HG03135 (cell line): ENCODE measurements at regions not wholly inside any gene's neighbourhood (a gene's known extent, or its start where the extent isn't known, plus 50 kb on each side); places are given as distances from the start of the nearest gene placed in this dataset.
"Not testable (repeated sequence)": the region's sequence is repeated elsewhere in the genome, so short reads cannot be mapped to it uniquely, and the experiment has no call there.

Source experiments
- ATAC-seq: cut with Tn5 transposase; IDR thresholded peaks from one replicate; pipeline ENCODE4 v1.9.1; 2021; ENCODE audit warnings: mild to moderate bottlenecking, moderate library complexity; ENCODE audit not compliant: unreplicated experiment

DNA sequence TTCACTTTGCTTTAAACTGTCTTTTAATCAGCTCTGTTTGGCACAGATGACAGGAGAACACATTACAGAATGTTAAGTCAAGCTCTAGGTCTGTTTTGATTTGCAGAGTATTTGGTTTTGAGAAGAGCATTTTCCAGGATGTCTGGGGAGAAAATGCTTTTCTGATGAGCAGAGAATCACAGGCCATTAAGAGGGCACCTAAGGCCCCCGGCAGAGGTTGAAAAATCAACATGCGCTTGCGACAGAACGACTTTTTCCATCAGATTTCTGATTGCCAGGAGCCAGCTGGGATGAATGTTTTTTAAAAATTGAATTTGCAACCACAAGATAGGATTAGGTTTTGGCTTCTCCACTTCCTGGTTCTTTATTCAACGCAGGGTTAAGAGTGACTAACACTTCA is 304.5 kb downstream of the JRKL start:
- ATAC-seq = no peak

DNA sequence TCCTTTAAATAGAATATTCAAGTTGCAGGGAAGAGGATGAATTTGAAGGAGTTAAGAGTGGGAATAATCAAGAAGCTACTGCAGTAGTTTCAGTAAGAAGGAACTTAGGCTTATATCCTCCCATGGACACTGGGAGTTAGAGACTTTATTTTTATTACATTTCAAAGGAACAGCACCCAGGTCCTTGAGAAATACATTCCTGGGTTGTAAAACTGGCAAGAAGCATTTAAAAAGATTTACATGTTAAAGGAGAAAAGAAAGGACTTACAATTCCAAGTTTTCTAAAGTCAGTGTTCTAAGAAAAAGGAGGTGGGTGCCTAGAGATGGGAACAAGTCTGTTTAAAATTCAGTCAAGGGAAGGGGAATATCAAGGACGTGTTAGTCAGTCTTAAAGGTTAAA is 306.9 kb downstream of the JRKL start:
- no peak for ATAC-seq

DNA sequence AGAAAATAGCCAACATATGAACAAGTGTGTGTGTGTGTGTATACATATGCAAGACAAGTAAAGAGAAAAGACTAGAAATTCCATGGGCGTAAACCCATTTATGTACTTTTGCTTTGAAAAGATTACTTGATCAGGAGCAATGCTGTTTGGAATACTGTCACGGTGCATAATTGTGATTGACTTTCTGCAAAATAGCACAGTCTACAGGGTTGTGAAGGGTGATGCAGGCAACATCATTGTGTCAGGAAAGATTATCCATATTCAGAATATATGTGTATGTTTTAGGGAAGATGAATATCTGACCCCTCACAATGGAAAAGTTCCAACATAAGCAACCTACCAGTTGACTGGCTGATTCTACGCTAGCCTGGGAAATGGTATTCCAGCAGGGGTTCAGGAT is 307.7 kb downstream of the JRKL start:
- no peak for ATAC-seq

DNA sequence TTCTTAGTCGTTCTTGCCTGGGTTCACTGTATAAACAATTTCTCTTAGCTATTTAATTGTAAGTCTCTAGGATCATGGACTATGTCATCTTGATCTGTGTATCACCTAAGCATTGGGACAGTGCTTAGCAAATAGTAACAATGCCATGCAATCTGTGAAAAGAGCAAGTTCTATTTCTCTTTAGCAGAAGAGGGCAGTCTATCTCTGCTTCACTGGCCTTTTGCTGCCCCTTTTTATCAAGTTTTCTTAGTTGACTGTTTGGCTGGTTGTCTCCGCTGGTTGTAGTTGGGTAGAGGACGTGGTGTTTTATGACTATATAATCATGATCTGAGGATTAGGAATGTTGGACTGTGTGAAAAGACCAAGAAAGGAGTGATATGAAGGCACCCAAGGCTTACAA is 315.0 kb downstream of the JRKL start:
- no peak for ATAC-seq

DNA sequence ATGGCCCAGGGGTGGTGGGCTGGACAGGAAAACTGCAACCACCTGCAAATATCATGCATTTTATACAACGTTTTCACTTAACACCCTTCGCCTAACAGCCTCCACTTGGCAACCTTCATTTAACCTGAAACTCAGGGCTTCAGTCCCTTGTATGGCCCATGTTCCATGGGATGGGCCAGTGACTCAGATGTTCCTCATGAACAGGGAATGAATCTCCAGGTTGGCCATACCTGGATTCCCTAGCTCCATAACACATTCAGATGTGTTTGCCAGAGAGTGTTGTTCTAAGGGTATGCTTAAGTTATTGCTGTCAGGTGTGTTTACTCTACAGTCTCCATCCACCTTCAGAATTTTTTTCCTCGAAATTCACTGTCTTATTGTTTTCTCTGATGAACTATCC is 316.9 kb downstream of the JRKL start:
- no peak for ATAC-seq

DNA sequence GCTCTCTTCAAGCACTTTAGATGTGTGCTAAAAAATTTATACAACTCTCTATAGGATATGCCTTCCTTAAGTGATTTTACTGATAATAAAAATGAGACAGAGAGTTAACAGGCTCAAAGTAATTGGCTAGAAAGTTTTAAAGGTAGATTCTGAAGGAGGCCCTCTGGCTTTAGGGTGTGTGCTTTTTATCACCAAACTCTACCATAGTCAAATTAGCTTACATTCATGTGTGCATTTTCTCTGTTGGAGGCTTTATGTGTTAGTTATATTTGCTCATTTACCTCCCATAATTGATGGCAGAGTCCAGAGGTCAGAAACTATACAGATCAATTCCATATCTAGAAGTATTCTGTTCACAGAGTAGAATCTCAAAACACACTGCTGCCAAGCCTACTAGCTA is 317.5 kb downstream of the JRKL start:
- ATAC-seq = no peak

DNA sequence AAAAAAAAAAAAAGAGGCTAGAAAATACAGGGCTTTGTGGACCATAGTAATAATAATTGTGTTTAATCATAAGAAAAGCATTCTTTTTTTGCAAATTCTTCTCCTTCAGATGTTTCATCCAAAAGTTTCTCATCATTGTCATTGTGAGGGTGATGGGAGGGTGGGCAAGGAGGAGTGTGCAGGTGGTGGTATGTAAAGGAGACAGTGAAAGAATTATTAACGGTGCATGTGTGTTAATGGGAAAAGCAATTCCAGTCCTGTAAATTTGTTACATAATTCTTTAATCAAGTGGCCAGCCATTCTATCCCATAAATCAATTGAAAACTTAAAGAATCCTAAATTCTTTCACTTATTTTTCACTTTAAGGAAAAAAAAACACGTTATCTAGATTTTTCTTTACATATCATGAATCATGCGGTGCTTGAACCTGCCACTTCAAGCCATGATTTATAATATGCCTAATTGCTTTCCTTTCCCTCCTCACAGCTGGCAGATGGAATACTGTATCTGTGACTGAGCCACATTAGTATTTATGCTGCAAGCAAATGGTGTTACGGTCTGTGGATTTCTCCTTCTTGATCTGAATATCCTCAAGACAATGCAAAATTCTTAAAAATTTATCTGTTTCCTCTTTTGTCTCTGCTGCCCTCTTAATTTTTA is 318.5 kb downstream of the JRKL start:
- ATAC-seq = no peak

DNA sequence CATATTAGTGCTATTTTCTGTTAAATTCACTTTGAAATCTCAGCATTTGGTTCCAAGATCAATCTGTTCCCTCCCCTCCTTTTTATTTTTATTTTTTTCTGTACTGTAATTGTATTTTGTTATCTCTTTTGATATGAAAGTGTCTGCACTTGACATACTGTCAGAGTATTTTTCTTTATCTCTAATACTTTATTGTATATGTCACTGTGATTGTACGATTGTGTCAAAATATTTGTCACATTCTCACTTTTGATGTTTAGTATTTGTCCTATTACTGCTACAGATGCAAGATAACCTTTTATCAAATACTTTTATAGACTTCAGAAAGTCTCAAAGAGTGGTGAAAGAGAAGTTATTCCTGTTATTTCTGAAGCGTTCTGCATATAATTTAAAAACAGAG is 323.5 kb downstream of the JRKL start:
- no peak for ATAC-seq

DNA sequence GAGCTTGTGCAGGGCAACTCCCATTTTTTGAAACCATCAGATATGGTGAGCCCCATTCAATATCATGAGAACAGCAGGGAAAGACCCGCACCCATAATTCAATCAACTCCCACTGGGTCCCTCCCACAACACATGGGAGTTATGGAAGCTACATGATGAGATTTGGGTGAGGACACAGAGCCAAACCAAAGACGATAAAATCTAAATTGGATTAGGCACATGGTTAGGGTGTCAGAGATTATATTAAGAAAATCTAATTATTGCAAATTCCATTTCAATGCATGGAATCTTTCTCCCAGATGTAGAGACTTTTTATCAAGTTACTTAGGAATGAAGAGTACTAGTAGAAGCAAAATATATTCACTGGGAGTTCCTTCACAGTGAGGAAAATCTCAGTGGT is 324.9 kb downstream of the JRKL start:
- ATAC-seq = no peak

DNA sequence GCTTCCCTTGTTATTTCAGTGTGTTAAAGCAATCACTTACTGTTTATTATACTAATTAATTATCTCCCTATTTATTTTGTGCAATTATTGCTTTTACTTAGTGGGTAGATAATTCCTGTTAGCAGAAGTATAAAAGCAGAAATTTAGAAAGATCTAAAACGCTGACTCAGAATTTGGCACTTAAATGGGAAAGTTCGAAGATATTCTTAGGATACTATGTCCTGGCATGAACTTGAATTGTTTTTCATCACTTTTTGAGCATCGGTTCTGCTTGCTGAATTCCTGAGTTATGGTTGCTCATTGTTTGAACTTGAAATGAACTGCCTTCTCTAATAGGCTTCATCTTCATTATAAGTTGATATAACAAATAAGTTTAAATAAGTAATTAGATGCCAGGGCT is 325.4 kb downstream of the JRKL start:
- no peak for ATAC-seq

DNA sequence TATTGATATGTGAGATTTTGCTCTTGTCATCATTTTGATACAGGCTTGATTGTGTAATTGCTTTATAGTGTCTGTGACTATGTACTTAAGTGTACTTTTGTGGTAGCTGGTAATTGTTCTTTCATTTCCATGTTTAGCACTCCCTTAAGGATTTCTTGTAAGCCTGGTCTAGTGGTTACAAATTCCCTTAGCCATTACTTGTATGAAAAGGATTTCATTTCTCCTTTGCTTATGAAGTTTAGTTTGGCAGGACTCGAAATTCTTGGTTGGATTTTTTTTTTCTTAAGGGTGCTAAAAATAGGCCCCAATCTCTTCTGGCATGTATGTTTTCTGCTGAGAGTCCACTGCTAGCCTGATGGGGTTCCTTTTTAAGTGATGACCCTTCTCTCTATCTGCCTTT is 346.8 kb downstream of the JRKL start:
- no peak for ATAC-seq

DNA sequence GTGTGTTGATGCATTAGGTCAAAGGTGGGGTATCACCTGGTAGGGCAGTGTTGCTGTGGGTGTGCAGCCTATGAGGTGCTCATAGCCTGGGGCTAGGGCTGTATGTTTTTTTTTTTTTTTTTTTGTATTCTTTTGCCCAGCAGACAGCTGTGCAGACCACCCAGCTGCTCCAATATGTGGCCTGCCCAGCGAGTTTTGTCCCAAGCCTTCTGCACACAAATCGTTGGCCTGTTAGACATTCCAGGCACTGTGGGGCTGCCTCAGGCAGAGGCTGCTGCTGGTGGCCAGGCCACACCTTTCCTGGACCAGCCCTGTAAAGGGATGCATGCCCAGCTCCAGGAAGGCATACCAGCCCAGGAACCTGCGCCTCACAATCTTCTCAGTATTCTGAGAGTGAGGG is 348.5 kb downstream of the JRKL start:
- no peak for ATAC-seq

DNA sequence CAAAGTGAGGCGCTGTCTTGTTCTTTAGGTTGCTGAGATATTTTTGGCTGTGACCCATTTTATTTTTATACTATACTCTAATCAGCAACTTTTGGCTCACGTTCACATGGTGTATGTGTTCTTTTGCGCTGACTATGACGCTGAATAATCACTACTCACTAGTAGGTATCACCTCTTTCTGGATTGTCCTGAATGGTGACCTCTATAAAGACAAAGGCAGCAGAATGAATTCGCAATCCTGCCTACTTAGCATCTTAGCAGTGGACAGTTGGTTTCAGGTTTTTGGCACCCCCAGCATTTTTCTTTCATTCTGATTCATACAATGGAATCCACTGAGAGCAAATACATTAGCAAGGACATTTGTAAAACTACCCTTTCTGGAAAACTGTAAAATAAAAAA is 351.3 kb downstream of the JRKL start:
- ATAC-seq = no peak

DNA sequence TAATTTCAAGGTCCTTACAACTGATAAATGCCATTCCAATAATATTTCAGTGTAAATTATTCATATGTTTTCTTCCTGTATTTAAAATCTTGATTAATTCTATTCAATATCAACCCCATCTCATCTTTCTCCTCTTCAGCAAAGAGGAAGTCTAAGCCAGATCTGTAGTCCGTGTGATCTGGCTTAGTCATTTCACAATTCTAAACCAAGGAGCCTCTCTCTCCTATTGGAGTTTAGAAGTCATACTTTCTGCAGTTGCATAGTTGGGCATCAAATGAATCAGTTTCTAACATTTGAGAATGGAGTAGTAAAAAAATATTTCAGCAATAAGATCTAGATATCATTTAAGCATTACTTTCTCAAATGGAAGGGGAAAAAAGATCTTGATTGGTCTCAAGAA is 354.9 kb downstream of the JRKL start:
- ATAC-seq = no peak

DNA sequence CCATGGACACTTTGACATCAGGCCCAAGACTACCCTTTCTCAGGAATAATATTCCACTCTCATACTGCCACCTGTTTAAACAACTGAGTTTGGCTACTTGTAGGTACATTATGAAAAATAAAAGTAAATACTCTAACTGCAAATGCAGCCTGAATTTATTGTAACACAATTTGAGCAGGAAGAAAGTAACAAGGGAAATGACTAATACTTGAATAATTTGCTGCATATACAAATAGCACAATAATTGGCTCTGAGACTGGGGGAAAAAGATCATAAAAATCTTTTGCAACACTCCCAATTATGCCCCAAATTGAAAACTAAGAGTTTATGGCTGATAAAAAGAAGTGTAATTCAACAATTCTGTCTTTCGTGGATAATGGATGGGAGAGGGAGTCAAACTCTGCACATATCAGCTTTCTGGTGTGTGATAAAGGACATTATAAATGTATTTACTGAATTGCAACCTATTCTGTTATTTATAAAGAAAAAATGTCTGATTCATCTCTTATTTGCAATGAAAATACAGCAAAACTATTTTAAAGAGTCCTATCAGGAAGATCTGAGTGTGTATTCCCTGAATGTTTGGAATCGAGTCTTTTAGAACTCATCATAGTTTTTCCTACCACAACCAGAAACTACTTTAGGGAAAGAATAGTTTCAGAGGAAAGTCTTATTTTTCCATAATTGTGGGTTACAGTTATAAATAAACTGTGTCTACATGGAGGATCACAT is 359.0 kb downstream of the JRKL start:
- no peak for ATAC-seq

DNA sequence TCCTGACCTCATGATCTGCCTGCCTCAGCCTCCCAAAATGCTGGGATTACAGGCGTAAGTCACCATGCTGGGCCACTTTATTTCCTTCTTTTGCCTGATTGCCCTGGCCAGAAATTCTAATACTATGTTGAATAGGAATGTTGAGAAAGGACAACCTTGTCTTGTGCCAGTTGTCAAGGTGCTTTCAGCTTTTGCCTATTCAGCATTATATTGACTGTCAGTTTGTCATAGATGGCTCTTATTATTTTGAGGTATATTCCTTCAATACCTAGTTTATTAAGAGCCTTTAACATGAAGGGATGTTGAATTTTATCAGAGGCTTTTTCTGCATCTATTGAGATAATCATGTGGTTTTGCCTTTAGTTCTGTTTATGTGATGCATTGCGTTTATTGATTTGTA is 362.0 kb downstream of the JRKL start:
- not testable (repeated sequence) for ATAC-seq

DNA sequence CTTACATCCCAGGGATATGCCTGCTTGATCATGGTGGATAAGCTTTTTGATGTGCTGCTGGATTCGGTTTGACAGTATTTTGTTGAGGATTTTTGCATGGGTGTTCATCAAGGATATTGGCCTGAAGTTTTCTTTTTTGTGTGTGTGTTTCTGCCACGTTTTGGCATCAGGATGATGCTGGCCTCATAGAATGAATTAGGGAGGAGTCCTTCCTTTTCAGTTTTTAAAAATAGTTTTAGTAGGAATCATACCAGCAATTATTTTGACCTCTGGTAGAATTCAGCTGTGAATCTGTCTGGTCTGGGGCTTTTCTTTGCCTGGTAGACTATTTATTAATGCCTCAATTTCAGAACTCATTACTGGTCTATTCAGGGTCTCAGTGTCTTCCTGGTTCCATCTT is 362.4 kb downstream of the JRKL start:
- ATAC-seq = no peak

DNA sequence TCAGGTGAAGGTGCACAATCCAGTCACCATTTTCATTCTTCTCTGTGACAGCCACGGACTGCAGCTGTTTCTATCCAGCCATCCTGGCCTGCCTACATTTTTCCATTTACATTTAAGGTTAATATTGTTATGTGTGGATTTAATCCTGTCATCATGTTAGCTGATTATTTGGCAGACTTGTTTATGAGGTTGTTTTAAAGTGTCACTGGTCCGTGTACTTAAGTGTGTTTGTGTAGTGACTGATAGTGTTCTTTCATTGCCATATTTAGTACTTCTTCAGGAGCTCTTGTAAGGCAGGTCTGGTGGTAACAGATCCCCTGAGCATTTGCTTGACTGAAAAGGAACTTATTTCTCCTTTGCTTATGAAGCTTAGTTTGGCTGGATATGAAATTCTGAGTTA is 364.2 kb downstream of the JRKL start:
- no peak for ATAC-seq

DNA sequence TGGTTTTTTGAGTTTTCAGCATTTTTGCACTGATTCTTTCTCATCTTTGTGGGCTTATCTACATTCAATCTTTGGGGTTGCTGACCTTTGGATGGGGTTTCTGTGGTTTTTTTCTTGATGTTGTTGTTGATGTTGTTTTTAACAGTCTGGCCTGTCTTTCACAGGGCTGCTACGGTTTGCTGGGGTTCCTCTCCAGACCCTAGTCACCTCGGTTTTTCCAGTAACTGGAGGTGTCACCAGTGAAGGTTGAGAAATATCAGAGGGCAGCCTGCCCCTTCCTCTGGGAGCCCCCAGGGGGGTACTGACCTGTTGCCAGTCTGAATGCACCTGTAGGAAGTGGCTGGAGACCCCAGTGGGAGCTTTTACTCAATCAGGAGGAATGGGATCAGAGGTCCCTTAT is 365.4 kb downstream of the JRKL start:
- no peak for ATAC-seq

DNA sequence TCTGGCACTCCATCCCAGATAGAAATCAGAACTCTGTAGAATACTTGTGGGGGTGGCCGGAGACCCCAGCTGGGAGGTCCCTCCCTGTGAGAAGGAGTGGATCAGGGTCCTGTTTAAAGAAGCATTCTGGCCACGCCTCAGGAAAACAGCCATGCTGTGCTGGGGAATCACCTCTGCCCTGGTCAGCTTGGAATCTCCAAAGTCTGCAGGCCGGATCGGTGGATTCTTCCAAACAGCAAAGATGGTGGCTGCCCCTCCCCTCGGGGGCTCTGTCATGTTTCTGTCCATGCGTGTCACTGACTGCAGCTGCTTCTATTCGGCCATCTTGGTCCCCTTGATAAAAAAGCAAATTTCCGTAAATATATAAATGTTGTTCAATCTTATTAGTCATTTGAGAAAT is 365.9 kb downstream of the JRKL start:
- no peak for ATAC-seq

DNA sequence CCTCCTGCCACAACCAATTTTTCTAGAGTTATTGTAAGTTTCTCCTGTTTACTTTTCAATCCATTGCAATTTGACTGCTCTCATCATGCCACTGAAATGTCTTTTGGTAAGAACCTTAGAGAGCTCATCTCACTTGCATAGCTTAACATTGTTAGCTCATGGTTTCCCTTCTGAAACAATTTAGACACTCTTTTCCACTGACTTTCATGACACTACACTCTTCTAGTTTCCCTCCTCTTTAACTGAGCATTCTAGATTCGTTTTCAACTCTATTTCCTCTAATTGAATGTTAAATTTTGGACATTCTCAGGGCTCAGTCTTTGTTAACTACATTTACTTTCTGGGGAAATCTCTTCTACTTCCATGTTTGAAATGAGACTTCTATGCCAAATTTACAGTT is 369.1 kb downstream of the JRKL start:
- ATAC-seq = no peak

DNA sequence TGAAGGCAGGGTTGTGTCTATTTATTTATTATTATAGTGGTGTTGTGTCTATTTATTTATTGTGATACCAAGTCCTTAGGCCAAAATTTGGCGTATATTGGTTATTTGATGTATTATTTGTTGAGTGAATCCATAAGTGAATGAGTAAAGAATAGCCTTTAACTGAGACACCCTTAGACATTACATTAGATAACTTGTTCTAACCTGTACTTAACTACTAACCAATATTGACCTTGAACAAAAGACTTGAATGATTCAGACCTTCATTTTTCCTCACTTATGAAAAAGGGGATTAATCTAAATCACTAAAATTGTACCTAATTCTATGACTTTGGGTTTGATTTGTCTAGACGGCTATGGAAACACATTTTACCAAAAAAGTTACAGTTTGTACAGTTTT is 370.5 kb downstream of the JRKL start:
- no peak for ATAC-seq

DNA sequence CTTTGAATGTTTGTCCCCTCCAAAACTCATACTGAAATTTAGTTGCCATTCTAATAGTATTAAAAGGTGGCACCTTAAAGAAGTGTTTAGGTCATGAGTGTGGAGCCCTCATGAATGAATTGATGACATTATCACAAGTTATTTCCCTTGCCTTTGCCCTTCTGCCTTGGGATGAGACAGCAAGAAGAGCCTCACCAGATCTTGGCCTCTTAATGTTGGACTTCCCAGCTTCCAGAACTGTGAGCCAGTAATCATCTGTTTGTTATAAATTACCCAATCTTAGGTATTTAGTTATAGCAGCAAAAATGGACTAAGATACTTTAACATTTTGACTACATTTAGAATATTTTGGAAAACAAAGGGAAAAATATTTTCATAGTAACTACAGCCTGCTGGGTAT is 371.0 kb downstream of the JRKL start:
- ATAC-seq = no peak
